GM21526 (cell line): ENCODE measurements at regions not wholly inside any gene's neighbourhood (a gene's known extent, or its start where the extent isn't known, plus 50 kb on each side); places are given as distances from the start of the nearest gene placed in this dataset.

ENCODE experiments used
- ATAC-seq: cut with Tn5 transposase; IDR thresholded peaks from one replicate; pipeline ENCODE4 v1.9.1; 2021; ENCODE audit warnings: moderate library complexity; ENCODE audit not compliant: unreplicated experiment, low FRiP score

DNA sequence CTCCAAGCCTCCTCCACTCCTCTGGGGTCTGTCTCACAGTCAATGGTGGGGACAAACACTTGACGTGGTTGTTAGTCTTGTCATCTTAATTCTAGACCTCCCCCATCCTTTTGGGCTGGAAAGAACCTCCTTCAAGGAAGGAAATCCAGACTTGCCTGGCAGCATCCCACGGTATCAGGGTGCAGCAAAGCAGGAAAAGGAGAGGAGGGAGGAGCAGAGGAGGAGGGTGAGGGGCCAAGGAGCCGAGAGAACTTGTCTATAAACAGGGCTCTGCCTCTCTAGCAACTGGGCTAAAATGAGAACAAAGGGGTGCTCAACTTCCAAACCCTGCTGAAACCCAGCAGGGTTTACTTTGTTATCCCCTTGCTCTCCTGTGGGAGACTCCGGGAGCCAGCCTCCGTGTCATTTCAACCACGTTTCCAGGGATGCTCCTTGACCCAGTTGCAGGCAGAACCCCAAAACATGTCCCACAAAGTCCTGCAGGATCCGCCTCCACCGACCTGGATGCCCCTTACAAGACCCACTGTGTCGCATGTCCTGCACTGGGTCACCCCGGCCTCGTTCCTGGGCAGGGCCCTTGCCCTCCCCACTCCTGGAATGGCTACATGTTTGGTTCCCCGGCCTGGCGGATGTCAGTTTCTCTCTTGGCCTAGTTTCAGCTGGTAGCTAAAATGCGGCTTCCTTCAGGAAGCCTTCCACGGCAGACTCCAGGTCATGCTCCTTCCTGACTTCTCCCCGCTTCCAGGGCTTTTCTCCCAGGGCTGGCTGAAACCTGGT lies 69.7 kb upstream of the MGMT start:
- ATAC-seq = no peak

DNA sequence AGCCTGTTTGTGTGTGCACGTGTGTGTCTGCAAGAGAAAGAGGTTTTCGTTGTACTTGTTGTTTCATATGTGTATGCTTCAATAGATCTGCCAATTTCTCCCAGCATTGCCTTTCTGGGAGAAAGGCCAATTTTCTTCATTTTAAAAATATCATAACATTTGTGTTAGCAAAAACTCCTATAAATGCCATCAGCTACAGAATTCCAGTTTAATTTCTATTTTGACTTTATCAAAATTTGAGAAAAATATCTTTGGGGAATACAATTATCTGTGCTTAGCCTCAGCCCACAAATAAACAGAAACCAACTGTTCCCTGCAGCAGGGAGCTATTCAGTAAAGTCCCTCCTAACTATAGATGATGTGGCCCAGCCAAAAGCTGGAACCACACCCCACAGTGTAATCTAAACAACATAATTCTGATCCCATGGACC lies 68.3 kb upstream of the MGMT start:
- no peak for ATAC-seq

DNA sequence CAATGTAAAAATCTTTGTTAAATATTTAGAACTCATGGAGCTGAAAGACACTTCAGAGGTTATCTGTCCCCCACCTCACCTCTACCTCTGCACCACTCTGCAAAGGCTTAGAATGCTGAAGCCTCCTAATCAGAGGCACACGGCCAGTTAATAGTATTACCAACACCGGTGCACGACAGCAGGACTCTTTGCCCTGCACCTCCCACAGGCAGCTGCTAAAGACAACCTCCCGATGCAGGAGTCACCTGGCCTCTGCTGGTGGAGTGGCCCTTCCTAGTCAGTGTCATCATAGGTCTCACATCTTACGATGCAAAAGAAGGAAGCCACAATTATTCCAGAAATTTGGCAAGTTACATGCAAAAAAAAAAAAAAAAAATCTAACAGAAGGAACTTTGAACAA lies 66.6 kb upstream of the MGMT start:
- ATAC-seq = no peak

DNA sequence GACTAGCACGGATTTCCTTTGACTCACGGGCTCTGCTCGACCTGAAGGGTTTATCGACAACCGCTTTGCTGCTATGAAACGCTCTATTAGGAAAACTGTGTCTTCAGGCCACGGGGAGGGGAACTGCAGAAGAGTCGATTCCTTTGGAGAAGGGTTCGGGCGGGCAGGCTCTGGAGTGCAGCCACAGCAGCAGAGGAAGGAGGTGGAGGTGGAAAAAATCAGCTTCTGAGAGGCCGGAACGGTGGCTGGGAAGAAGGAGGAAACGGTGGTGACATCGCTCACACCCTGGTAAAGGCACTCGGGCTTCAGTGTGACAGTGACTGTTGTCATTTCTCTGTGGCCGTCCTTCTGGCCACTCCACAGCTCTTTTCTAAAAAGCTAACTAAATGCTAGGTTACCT lies 64.6 kb upstream of the MGMT start:
- ATAC-seq = no peak

DNA sequence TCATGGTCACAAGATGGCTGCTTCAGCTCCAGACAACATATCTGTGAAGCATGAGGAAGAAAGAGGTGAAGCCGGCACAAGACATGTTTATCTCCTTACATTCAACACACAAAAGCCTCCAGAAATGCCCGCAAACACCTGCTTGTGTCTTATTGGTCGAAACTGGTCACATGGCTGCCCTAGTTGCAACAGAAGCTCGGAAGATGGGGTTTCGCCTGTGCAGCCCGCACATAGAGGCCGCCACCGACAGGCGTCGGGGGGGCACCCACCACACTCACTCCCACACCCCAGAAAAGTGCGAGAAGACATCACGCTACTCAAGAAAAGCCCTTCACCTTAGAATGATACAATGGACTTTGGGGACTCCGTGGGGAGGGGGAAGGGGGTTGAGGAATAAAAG lies 63.0 kb upstream of the MGMT start:
- ATAC-seq = no peak

DNA sequence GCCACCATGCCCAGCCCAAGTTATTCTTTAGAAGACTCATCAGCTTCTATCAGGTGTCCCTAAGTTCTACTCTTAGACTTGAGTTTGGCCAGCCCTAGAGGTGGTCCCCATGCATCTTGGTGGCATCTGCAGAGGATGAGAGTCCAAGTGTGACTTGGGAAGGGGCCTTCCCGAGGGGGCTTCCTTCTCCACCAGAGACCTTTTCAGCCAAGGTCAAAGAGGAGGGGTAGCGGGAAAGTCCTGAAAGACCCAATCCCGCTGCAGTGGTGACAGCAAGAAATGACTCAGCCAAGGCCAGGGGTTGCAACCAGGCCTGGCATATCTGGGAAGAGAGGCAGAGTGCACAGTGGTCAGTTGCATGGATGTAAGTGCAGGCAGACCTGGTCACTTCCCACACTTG lies 61.7 kb upstream of the MGMT start:
- ATAC-seq = no peak

DNA sequence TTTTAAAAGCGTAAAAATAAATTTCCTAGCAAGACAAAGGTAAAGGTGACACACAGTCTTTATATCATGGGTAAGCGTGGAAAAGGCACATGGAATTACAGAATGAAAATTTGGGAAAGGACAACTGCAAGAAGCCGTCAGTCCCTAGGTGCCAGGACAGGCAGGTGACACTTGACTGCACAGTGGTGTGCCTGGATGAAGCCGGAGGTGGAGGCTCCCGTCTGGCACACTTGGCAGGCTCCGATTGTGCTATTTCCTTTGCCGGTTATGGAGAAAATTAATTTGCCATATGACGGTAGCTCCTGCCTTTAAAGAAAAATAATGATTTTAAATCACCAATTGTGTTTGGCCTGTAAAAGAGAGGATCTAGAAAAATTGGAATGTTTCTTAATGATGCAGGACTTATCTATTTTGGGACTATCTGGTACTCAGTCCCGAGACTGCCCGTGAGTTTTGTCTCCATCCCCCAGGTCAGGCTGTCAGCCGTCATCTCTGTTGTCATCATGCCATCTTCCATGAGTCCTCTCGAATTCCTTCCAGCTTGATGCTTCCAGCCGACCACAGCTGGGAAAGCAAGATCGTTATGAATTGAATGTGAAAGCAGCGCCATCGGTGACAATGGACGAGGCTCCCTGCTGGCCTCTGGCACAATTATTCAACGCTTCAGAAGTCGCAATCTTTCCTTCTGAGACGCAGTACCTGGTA lies 56.2 kb upstream of the MGMT start:
- ATAC-seq = no peak

DNA sequence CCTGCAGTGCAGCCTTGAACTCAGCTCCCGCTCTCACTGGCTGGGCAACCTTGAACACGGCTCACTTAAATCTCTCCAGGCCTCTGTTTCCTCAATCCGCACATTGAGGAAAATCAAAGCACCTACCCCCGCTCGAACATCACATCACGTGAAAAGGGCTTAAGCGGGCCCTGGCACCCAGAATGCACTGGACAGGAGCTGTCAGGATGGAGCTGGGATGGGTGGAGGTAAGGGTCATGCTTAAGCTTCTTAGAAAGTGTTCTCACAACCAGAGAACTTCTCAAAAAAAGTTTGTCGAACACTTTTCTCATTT lies 55.7 kb upstream of the MGMT start:
- ATAC-seq = no peak

DNA sequence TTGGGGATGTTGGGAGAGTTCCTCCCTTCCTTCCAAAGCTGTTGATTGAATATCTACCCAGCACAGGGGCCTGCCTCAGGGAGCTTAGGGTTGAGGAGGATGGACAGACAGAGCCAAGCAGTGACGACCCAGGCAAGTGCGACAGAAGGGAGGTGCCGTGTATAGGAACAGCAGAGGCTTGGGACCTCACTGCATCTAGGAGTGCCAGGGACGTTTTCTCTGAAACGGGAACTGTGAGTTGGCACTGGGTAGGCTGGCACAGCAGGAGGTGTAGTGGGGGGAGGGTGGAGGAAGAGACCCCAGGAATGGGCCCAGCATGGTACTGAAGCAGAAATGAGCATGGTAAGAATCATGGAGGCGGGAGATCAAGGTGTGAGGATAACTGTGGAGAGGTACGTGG lies 55.3 kb upstream of the MGMT start:
- no peak for ATAC-seq

DNA sequence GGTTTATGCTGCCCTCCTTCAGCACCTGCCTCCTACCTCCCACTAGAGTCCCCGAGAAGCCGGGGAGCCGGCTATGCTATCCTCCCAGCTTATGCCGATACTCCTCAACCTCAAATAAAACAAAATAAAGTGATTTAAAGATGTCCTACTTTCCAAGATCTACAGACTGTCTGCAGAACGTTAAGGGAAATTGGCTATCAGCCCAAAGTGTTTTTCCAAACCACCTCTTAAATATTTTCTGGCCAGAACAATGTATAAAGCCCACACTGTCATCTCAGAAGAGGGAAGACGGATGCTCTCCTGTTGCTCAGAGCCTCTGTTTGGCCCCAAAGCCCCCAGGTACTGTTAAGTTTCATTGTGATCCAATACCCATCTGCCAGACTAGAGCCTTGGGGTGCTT lies 54.0 kb upstream of the MGMT start:
- ATAC-seq = no peak

DNA sequence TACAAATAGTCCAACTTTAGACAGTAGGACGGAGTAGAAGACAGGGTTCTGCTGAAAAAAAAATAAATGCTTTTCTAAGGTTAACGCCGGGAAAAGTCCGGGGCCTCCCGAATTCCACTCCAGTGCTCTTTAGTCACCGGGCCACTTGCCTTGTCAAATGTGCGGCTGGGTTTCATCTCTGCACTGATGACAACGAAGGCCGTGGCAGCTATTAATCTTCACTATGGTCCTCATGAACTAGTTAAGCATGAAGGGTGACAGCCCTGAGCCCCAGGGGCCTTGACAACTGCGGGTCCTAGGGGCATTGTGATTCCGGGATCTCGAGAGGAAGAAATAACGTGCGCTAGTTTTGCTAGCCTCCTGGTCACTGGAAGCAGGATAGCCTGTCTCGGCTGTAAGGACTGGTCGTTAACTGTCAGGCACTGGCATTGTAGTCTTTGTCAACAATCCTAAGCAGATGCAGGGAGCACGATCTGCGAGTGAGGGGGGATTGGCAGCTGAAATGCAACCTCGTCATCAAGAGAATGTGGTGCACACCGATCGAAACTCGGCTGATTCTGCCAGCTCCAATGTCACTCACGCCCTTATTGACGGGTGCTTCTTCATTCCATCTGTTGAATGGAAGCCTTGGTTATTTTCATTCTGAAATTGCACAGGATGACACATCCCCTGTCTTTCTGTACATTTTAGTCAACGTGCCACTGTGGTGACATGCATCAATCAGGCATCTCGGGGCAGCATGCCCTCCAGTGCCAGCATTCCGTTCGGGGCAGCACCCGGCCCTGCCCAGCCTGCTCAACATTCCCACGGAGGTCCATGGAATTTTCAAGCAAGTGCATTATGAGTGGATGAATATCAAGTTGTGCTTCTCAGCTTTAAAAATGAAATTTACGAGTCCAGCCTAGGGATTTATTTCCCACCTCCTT lies 51.6 kb upstream of the MGMT start:
- ATAC-seq = no peak

DNA sequence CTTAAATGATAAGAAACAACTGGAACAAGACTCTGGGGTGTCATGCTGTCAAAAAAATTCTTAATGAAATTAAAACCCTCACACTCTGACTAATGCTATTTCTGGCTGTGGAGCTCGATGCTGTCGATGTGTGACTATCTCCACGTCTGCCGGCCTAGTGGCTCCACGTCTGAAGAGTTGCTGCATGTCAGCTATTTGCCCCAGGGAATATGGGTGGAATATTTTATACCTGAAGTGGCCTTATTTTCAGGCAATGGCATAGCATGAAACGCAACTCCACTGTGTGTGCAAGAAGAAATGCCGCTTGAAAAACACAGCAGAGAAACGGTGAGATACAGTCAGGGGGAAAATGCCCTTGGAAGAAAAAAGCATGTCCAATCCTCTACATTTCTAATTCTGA lies 50.9 kb upstream of the MGMT start:
- ATAC-seq = no peak

DNA sequence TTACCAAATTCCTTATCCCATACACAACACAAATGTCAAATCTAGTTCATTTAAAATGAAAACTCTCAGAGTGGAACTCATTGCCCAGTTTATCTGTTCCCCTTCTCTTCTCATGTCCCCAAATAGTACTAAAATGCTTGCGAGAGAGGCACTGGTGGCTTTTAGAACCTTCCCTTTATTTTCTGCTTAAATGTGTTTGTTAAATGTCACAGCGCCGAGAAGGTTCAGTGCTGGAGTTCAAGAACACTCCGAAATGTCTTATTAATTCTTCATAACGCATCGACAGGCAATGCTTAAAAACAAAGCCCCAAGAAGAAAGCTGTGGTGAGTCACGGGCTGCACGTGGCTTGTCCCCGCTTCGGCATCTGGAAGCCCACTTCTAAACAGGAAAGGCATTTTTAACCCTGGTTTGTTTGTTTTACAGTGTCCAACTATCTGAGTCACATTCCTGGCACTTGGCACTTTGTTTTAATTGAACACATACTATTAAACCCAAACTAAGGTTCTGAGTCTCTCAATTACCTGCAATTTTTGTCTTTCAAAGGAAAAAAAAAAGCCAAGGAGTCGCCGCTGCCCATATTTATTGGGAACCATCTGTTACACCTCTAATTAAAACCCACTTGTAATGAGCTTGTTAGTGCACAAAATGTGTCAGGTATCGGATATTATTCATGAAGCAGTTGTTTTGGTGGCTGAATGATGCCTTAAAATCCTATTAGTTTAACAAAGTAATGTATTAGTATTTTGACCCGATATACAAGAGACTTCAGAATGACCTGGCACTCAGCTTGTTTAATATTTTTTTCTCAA lies 49.9 kb upstream of the MGMT start:
- ATAC-seq = no peak
